K562 (cell line): ENCODE measurements at regions not wholly inside any gene's neighbourhood (a gene's known extent, or its start where the extent isn't known, plus 50 kb on each side); places are given as distances from the start of the nearest gene placed in this dataset.

Source experiments
- CBFA2T3 ChIP-seq: fragments of 450-650 bp; IDR thresholded peaks from 2 replicates; pipeline ENCODE4 v1.6.1; 2017
- CBX1 ChIP-seq: sonication (generic); IDR thresholded peaks from 2 replicates; pipeline ENCODE4 v1.6.1; 2016; ENCODE audit warnings: antibody characterized with exemption, low read depth, mild to moderate bottlenecking
- DNMT1 ChIP-seq: fragments of 450-650 bp; IDR thresholded peaks from 2 replicates; pipeline ENCODE4 v1.6.1; 2016; ENCODE audit warnings: antibody characterized with exemption, mild to moderate bottlenecking
- EP300 ChIP-seq: IDR thresholded peaks from 2 replicates; pipeline ENCODE4 v1.6.1; 2012; ENCODE audit warnings: low read length, improper control_type of control experiment
- KLF10 ChIP-seq: fragments of 250-450 bp; sonication (Bioruptor Pico); IDR thresholded peaks from 2 replicates; pipeline ENCODE4 v1.6.1; 2021; ENCODE audit warnings: matching md5 sums
- MED1 ChIP-seq: sonication (generic); formaldehyde crosslinking; IDR thresholded peaks from 2 replicates; pipeline ENCODE4 v1.8.1; 2023; ENCODE audit warnings: missing genetic modification reagents, borderline replicate concordance
- TAL1 ChIP-seq: fragments of 450-650 bp; IDR thresholded peaks from 2 replicates; pipeline ENCODE4 v1.6.1; 2016; ENCODE audit warnings: mild to moderate bottlenecking
- ZBTB40 ChIP-seq, 2 experiments: fragments of 450-650 bp in 1 of 2; sonication (generic) in 1 of 2; formaldehyde crosslinking in 1 of 2; IDR thresholded peaks; 2 replicates each; pipeline versions ENCODE4 v1.7.1 to v1.9.0; 2016 to 2022; ENCODE audit warnings: inconsistent platforms in 1 of 2, mild to moderate bottlenecking in 1 of 2, missing genetic modification reagents in 1 of 2
- ZFP1 ChIP-seq: fragments of 450-650 bp; formaldehyde crosslinking; IDR thresholded peaks from 2 replicates; pipeline ENCODE4 v1.4.0; 2020; ENCODE audit warnings: mild to moderate bottlenecking, mixed read lengths
- ZNF699 ChIP-seq: fragments of 250-450 bp; sonication (Bioruptor Pico); IDR thresholded peaks from 2 replicates; pipeline ENCODE4 v1.8.0; 2021; ENCODE audit warnings: mild to moderate bottlenecking, moderate library complexity; ENCODE audit not compliant: insufficient replicate concordance
- TF ChIP-seq, protein P1 (sequence below): fragments of 200-800 bp; sonication (Bioruptor generic); IDR thresholded peaks from 2 replicates; pipeline ENCODE4 v1.6.1; 2017; ENCODE audit warnings: missing genetic modification characterization, missing compliant biosample characterization
- TF ChIP-seq, protein P2 (sequence below): fragments of 450-650 bp; conservative IDR thresholded peaks from 2 replicates; pipeline ENCODE4 v1.6.1; 2016; ENCODE audit warnings: missing genetic modification characterization, low read depth, mild to moderate bottlenecking, control low read depth, missing compliant biosample characterization
- TF ChIP-seq, protein P3 (sequence below): sonication (generic); formaldehyde crosslinking; IDR thresholded peaks from 2 replicates; pipeline ENCODE4 v1.8.0; 2022; ENCODE audit warnings: mild to moderate bottlenecking, missing genetic modification reagents, borderline replicate concordance
- TF ChIP-seq, protein P4 (sequence below): sonication (generic); formaldehyde crosslinking; IDR thresholded peaks from 2 replicates; pipeline ENCODE4 v1.8.1; 2022; ENCODE audit warnings: missing genetic modification reagents

GRCh38 chr1:201675143-201675542 is 136.2 kb downstream of the NAV1 start (continued):
- TF ChIP-seq ZFP1 (CRISPR knock-in tag) (no peak), CBX1 (no peak), CBFA2T3 (no peak), ZNF699 (CRISPR knock-in tag) (no peak), KLF10 (CRISPR knock-in tag) (no peak), DNMT1 (no peak), MED1 (no peak), TAL1 (no peak), EP300 (no peak), ZBTB40 (IDR thresholded peaks at IDR 0.05) (no peak), ZBTB40 (CRISPR knock-in tag; IDR thresholded peaks at IDR 0.05) (no peak)
- TF ChIP-seq, protein P1, sequence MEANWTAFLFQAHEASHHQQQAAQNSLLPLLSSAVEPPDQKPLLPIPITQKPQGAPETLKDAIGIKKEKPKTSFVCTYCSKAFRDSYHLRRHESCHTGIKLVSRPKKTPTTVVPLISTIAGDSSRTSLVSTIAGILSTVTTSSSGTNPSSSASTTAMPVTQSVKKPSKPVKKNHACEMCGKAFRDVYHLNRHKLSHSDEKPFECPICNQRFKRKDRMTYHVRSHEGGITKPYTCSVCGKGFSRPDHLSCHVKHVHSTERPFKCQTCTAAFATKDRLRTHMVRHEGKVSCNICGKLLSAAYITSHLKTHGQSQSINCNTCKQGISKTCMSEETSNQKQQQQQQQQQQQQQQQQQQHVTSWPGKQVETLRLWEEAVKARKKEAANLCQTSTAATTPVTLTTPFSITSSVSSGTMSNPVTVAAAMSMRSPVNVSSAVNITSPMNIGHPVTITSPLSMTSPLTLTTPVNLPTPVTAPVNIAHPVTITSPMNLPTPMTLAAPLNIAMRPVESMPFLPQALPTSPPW: no peak
- TF ChIP-seq, protein P2, sequence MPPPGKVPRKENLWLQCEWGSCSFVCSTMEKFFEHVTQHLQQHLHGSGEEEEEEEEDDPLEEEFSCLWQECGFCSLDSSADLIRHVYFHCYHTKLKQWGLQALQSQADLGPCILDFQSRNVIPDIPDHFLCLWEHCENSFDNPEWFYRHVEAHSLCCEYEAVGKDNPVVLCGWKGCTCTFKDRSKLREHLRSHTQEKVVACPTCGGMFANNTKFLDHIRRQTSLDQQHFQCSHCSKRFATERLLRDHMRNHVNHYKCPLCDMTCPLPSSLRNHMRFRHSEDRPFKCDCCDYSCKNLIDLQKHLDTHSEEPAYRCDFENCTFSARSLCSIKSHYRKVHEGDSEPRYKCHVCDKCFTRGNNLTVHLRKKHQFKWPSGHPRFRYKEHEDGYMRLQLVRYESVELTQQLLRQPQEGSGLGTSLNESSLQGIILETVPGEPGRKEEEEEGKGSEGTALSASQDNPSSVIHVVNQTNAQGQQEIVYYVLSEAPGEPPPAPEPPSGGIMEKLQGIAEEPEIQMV (tag): no peak
- TF ChIP-seq, protein P3, sequence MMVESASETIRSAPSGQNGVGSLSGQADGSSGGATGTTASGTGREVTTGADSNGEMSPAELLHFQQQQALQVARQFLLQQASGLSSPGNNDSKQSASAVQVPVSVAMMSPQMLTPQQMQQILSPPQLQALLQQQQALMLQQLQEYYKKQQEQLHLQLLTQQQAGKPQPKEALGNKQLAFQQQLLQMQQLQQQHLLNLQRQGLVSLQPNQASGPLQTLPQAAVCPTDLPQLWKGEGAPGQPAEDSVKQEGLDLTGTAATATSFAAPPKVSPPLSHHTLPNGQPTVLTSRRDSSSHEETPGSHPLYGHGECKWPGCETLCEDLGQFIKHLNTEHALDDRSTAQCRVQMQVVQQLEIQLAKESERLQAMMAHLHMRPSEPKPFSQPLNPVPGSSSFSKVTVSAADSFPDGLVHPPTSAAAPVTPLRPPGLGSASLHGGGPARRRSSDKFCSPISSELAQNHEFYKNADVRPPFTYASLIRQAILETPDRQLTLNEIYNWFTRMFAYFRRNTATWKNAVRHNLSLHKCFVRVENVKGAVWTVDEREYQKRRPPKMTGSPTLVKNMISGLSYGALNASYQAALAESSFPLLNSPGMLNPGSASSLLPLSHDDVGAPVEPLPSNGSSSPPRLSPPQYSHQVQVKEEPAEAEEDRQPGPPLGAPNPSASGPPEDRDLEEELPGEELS (CRISPR knock-in tag): no peak
- TF ChIP-seq, protein P4, sequence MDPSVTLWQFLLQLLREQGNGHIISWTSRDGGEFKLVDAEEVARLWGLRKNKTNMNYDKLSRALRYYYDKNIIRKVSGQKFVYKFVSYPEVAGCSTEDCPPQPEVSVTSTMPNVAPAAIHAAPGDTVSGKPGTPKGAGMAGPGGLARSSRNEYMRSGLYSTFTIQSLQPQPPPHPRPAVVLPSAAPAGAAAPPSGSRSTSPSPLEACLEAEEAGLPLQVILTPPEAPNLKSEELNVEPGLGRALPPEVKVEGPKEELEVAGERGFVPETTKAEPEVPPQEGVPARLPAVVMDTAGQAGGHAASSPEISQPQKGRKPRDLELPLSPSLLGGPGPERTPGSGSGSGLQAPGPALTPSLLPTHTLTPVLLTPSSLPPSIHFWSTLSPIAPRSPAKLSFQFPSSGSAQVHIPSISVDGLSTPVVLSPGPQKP (CRISPR knock-in tag): no peak
